SU-DHL-6 (cell line): ENCODE measurements at regions not wholly inside any gene's neighbourhood (a gene's known extent, or its start where the extent isn't known, plus 50 kb on each side); places are given as distances from the start of the nearest gene placed in this dataset.

ENCODE experiments used
- H2AFZ ChIP-seq: fragments of 200-600 bp; sonication (generic); 2 replicates; pipeline ENCODE4 v1.6.1; 2014; ENCODE audit warnings: low read depth, mild to moderate bottlenecking, moderate library complexity, mixed read lengths, antibody characterized with exemption, low read length; ENCODE audit not compliant: severe bottlenecking
- H3F3A ChIP-seq: fragments of 200-600 bp; shearing (Covaris generic); 2 replicates; pipeline ENCODE4 v1.6.0; 2016; ENCODE audit warnings: antibody characterized with exemption, mild to moderate bottlenecking; ENCODE audit not compliant: insufficient read depth
- H3K27ac ChIP-seq: fragments of 200-600 bp; sonication (generic); 2 replicates; pipeline ENCODE4 v1.5.1; 2016; ENCODE audit warnings: low read depth, mild to moderate bottlenecking, low read length, moderate library complexity, mixed read lengths
- H3K27me3 ChIP-seq: fragments of 200-600 bp; sonication (generic), shearing (Covaris generic); 2 replicates; pipeline ENCODE4 v1.6.0; 2014; ENCODE audit warnings: mild to moderate bottlenecking, low read length
- H3K36me3 ChIP-seq: fragments of 200-600 bp; sonication (generic); 2 replicates; pipeline ENCODE4 v1.6.1; 2014; ENCODE audit warnings: mild to moderate bottlenecking, low read length, mixed read lengths
- H3K4me2 ChIP-seq: fragments of 300-600, 200-600 bp; shearing (Covaris generic), sonication (generic); 2 replicates; pipeline ENCODE4 v1.6.0; 2014; ENCODE audit warnings: low read length, low read depth, mild to moderate bottlenecking; ENCODE audit not compliant: poor library complexity, severe bottlenecking
- H3K4me3 ChIP-seq: fragments of 200-600 bp; sonication (generic); 2 replicates; pipeline ENCODE4 v1.5.1; 2014; ENCODE audit warnings: antibody characterized with exemption, low read length, mild to moderate bottlenecking, mixed read lengths; ENCODE audit not compliant: insufficient read depth, poor library complexity, severe bottlenecking
- H3K79me2 ChIP-seq: fragments of 200-600 bp; sonication (generic); 2 replicates; pipeline ENCODE4 v1.6.1; 2014; ENCODE audit warnings: mild to moderate bottlenecking, low read length, moderate library complexity; ENCODE audit not compliant: insufficient read depth
- H3K9ac ChIP-seq: fragments of 200-600 bp; sonication (generic); 2 replicates; pipeline ENCODE4 v1.7.0; 2014; ENCODE audit warnings: mild to moderate bottlenecking, low read length
- H3K9me2 ChIP-seq: fragments of 200-600 bp; sonication (generic); replicated peaks from 2 replicates; pipeline ENCODE4 v1.6.1; 2014; ENCODE audit warnings: low read length; ENCODE audit not compliant: insufficient read depth
- H3K9me3 ChIP-seq: fragments of 200-600 bp; sonication (generic); 2 replicates; pipeline ENCODE4 v1.6.1; 2014; ENCODE audit warnings: low read length, mixed read lengths; ENCODE audit not compliant: insufficient read depth
- H4K20me1 ChIP-seq: fragments of 200-600 bp; sonication (generic); 2 replicates; pipeline ENCODE4 v1.6.1; 2014; ENCODE audit warnings: low read depth, mild to moderate bottlenecking, antibody characterized with exemption, low read length, moderate library complexity, mixed read lengths
- EZH2phosphoT487 ChIP-seq: fragments of 200-600 bp; sonication (generic), shearing (Covaris generic); conservative IDR thresholded peaks from 2 replicates; pipeline ENCODE4 v1.6.1; 2018; ENCODE audit warnings: mild to moderate bottlenecking, antibody characterized with exemption, low read length, moderate library complexity, mixed read lengths
- TF ChIP-seq, protein P1 (sequence below): fragments of 200-600 bp; sonication (generic); IDR thresholded peaks from one replicate; pipeline ENCODE4 v1.5.1; 2017; ENCODE audit warnings: antibody characterized with exemption, mild to moderate bottlenecking, low read length, moderate library complexity; ENCODE audit not compliant: insufficient read depth, poor library complexity, severe bottlenecking

DNA sequence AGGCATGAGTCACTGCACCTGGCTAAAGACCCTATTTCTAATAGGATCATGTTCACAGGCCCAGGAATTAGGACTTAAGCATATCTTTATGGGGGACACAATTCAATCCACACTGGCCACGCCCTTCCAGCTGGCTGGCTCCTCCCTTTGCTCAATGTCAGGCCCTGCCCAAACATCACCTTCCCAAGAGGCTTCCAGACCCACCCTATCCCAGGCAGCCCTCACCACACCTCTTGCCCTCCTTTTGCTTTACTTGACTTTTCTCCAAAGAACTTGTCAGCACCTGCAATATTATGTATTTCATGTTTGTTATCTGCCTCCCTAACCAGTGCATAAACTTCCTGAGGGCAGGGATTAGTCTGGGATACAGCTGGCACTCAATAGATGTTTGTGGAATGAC is 109.6 kb upstream of the CDH5 start:
- H3K36me3 ChIP-seq = no peaks in the 10 kb centered on the region
- TF ChIP-seq, protein P1, sequence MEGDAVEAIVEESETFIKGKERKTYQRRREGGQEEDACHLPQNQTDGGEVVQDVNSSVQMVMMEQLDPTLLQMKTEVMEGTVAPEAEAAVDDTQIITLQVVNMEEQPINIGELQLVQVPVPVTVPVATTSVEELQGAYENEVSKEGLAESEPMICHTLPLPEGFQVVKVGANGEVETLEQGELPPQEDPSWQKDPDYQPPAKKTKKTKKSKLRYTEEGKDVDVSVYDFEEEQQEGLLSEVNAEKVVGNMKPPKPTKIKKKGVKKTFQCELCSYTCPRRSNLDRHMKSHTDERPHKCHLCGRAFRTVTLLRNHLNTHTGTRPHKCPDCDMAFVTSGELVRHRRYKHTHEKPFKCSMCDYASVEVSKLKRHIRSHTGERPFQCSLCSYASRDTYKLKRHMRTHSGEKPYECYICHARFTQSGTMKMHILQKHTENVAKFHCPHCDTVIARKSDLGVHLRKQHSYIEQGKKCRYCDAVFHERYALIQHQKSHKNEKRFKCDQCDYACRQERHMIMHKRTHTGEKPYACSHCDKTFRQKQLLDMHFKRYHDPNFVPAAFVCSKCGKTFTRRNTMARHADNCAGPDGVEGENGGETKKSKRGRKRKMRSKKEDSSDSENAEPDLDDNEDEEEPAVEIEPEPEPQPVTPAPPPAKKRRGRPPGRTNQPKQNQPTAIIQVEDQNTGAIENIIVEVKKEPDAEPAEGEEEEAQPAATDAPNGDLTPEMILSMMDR = no peak
- TF ChIP-seq EZH2phosphoT487 = no peak

DNA sequence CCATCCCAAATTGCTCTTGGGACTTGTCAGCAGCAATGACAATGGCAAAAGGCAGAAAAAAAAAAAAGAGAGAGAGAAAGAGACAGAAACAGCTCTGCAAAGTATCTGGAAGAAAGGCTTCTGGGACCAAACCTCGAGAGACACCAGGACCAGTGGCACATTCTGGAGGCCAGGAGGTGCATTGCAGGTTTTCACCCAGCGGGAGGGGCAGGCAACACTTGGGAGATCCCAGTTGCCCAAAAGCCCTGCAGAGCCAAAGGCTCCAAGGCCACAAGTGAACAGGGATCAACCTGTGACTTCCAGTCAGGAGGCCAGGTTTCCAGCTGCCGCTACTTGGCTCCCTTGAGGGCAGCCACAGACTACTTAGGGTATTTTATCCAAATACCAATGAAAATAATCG is 110.8 kb upstream of the CDH5 start:
- no peaks in the 10 kb centered on the region for H3K79me2 ChIP-seq
- no peak for TF ChIP-seq EZH2phosphoT487
- TF ChIP-seq, protein P1 = no peak
- H3K27ac ChIP-seq = no peak overlapping the region
- no peaks in the 10 kb centered on the region for H3K9me3 ChIP-seq
- H3K9me2 ChIP-seq = no peaks in the 10 kb centered on the region
- no peak overlapping the region for H3K4me3 ChIP-seq
- no peaks in the 10 kb centered on the region for H3K36me3 ChIP-seq
- no peaks in the 10 kb centered on the region for H4K20me1 ChIP-seq
- H3K4me2 ChIP-seq = no peak overlapping the region
- H3K9ac ChIP-seq = no peak overlapping the region
- H2AFZ ChIP-seq = no peak overlapping the region
- no peaks in the 10 kb centered on the region for H3F3A ChIP-seq
- H3K27me3 ChIP-seq = no peaks in the 10 kb centered on the region

More for the DNA sequence above, 109.6 kb upstream of the CDH5 start:
- H3K27ac ChIP-seq = no peak overlapping the region
- no peak overlapping the region for H3K4me3 ChIP-seq
- no peak overlapping the region for H2AFZ ChIP-seq
- H3K9me3 ChIP-seq = no peaks in the 10 kb centered on the region
- H3K79me2 ChIP-seq = no peaks in the 10 kb centered on the region
- no peaks in the 10 kb centered on the region for H3K27me3 ChIP-seq
- no peak overlapping the region for H3K4me2 ChIP-seq
- H3K9ac ChIP-seq = no peak overlapping the region
- no peaks in the 10 kb centered on the region for H3F3A ChIP-seq
- H4K20me1 ChIP-seq = no peaks in the 10 kb centered on the region
- no peaks in the 10 kb centered on the region for H3K9me2 ChIP-seq

DNA sequence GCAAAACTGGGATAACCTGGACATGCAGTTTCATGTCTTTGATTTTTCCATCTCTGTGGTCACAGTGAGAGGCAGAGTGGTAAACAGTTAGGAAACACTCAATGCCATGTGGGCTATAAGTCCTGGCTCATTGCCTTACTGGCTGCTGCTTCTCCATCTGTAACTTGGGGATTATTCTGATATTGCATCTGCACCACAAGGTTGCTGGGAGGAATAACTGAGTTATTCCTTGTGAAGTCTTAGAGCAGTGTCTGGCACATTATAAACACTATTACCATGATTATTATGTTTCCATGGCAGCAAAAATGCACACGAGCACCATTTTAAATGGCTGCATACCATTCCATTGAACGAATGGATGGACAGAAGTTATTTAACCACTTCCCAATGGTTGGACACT is 111.7 kb upstream of the CDH5 start:
- no peaks in the 10 kb centered on the region for H3K9me3 ChIP-seq
- H3K36me3 ChIP-seq = no peaks in the 10 kb centered on the region
- no peaks in the 10 kb centered on the region for H3K9me2 ChIP-seq
- no peak overlapping the region for H3K4me3 ChIP-seq
- no peak for TF ChIP-seq EZH2phosphoT487
- TF ChIP-seq, protein P1 = no peak
- H3K4me2 ChIP-seq = no peak overlapping the region
- H3K79me2 ChIP-seq = no peaks in the 10 kb centered on the region
- no peaks in the 10 kb centered on the region for H4K20me1 ChIP-seq
- H3K27me3 ChIP-seq = no peaks in the 10 kb centered on the region
- H2AFZ ChIP-seq = no peak overlapping the region
- no peak overlapping the region for H3K9ac ChIP-seq
- H3F3A ChIP-seq = no peaks in the 10 kb centered on the region
- H3K27ac ChIP-seq = no peak overlapping the region
